Prostate gland (tissue), 2 donors: ENCODE measurements at regions not wholly inside any gene's neighbourhood (a gene's known extent, or its start where the extent isn't known, plus 50 kb on each side); places are given as distances from the start of the nearest gene placed in this dataset.

ENCODE experiments used
- CTCF ChIP-seq, 4 experiments: fragments of 200-600 bp in 2 of 4; fragments of 450-650 bp in 2 of 4; sonication (generic) in 2 of 4; IDR thresholded peaks; 1 replicate in 3 of 4; 2 replicates in 1 of 4; pipeline ENCODE4 v1.5.1; 2016 to 2019; ENCODE audit warnings: antibody characterized with exemption in 4 of 4, mild to moderate bottlenecking in 2 of 4, moderate library complexity in 2 of 4
- POLR2AphosphoS5 ChIP-seq: sonication (generic); formaldehyde crosslinking; IDR thresholded peaks from one replicate; pipeline ENCODE4 v1.6.1; 2017; ENCODE audit warnings: antibody characterized with exemption

GRCh38 chr1:213326281-213327016 lies 275.4 kb downstream of the RPS6KC1 start:
- TF ChIP-seq CTCF (IDR thresholded peaks at IDR 0.05): no peak
- no peak for TF ChIP-seq POLR2AphosphoS5
